HEK293T (cell line): ENCODE measurements at regions not wholly inside any gene's neighbourhood (a gene's known extent, or its start where the extent isn't known, plus 50 kb on each side); places are given as distances from the start of the nearest gene placed in this dataset.

ENCODE experiments used
- ELF4 ChIP-seq: fragments of 450-650 bp; IDR thresholded peaks from 2 replicates; pipeline ENCODE4 v1.6.1; 2017; ENCODE audit warnings: antibody characterized with exemption
- HDGF ChIP-seq: fragments of 450-650 bp; IDR thresholded peaks from 2 replicates; pipeline ENCODE4 v1.6.1; 2017; ENCODE audit warnings: antibody characterized with exemption, borderline replicate concordance
- SUZ12 ChIP-seq: fragments of 450-650 bp; IDR thresholded peaks from 2 replicates; pipeline ENCODE4 v1.6.1; 2016; ENCODE audit warnings: mild to moderate bottlenecking
- ZNF384 ChIP-seq: fragments of 450-650 bp; IDR thresholded peaks from 2 replicates; pipeline ENCODE4 v1.6.1; 2016

- TF ChIP-seq HDGF (no peak), ZNF384 (no peak), ELF4 (no peak), SUZ12 (no peak)
Measured at GRCh38 chr1:86798608-86799291, 94.4 kb downstream of the SH3GLB1 start.
